ENCODE measurements at regions not wholly inside any gene's neighbourhood (a gene's known extent, or its start where the extent isn't known, plus 50 kb on each side); places are given as distances from the start of the nearest gene placed in this dataset.

GRCh38 chr4:181647396-181648147, 595.6 kb upstream of the TENM3 start:
- peak; percentile 40 for DNase-seq

GRCh38 chr4:181650033-181650825, 593.0 kb upstream of the TENM3 start:
- DNase-seq = no peak

GRCh38 chr4:181656748-181657147, 586.5 kb upstream of the TENM3 start:
- no peak for DNase-seq

- no peak for DNase-seq
These were observed 584.0 kb upstream of the TENM3 start for GRCh38 chr4:181659202-181659601.

DNA sequence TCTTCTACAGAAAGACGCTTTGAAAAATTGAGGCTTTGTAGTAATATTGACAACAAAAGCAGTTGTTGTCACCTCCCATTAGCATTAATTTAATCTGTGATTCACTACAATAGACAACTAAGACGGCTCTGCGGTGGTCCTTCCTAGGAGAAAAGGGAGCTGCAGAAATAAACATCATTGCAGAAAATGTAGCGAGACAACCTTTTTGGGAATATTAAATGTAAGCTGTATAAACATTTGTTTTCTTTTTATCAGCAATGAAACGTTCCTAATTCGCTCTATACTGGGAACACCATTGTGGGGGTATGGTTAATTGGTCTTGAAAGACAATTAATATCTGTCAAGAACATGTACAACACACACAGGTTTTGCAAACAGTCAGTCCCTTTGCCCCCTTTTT, 583.3 kb upstream of the TENM3 start:
- DNase-seq = no peak

DNA sequence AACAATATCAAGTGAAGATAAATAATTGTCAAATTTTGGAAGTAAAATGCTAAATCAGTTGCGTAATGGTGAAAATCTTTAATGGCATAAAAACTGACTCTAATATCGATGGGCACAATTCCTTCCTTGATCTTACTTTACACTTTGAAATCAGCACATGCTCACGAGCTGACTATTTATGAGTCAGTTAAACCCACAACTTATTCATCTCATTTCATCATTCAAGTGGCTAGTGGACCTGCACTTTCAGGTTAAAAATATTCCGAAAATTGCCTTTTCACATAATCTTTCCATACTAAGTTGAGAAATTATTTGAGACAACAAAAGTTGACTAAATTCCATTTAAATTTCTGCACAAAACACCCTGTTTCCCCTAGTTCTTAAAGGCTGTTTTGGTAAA, 582.1 kb upstream of the TENM3 start:
- DNase-seq = no peak

DNA sequence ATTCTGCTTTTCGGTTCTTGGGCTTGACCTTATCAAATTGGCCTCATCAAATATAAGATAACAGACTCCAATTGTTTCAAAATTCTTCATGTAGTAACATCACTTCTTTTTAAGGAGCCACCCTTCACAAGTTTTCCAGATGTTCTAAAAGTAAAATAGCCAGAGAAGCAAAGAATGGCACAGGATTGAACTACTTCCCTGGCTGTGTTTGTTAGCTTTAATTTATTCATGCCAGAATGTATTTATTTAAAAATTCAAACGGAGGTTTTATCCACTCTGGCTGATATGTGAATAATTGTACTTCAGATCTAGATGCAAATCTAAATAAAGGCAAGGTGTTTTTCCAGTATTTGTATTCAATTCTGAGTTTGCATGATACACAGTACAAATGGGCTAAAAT, 581.3 kb upstream of the TENM3 start:
- no peak for DNase-seq

GRCh38 chr4:181662383-181662782, 580.8 kb upstream of the TENM3 start:
- DNase-seq = no peak

DNA sequence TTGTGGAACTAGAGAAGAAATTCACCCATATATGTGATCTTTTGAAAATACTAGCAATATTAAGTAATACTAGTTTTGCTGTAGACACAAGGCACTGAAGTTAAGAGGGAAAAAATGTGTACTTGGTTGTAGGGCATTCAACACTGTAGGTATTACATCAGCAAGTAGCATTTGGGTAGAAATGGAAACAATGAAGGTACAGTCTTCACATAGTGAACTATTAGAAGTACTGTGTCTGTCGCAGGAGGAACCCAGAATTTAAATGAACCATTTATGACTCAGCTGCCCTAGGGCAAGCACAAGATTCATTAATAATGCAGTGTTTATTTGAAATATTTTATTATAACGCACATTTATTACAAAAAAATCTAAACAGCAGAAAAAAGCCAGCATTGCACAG, 572.7 kb upstream of the TENM3 start:
- no peak for DNase-seq

GRCh38 chr4:181671672-181672071, 571.5 kb upstream of the TENM3 start:
- DNase-seq = no peak

GRCh38 chr4:181672751-181673150, 570.5 kb upstream of the TENM3 start:
- DNase-seq = no peak

DNA sequence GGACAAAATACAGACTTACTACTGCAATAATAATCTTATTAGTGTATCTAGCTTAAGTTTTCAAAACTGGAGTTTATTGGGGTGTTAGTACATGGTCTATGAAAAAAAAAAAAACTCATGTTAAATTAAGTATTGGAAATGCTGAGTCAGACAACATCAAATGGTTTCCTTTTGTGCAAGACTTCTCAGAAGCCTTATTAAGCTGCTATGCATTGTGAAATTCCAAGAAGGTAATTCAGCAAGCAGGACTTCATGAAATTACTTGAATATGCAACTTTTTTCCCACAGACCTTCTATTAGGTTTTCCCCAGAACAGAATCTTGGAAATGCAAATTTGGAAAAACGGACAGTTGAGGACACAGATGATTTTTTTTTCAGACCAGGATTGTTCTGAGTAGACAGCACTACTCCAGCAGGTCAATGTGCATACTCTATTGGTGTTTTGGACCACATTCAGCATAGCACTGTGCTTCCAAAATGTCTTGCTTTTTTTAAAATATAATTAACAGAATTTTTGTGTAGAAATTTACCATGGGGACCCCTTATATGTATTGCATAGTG, 568.8 kb upstream of the TENM3 start:
- no peak for DNase-seq

DNA sequence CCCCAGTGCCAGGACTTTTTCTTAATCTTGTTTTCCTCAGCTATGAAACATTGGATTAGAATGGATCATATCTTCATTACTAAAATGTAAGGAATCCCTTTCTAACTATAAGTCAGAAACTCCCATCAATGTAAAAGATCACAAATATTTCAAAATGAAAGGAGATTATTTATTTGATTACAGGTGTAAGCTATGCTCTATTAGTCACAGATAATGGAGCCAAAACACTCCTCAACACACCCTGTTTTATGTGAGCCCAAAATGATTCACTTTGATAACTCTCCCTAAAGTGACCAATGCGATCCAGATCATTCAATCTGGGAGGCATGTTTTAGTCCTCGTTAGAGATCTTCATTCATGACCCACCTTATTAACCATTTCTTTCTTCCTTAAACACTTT, 566.7 kb upstream of the TENM3 start:
- DNase-seq = no peak

DNA sequence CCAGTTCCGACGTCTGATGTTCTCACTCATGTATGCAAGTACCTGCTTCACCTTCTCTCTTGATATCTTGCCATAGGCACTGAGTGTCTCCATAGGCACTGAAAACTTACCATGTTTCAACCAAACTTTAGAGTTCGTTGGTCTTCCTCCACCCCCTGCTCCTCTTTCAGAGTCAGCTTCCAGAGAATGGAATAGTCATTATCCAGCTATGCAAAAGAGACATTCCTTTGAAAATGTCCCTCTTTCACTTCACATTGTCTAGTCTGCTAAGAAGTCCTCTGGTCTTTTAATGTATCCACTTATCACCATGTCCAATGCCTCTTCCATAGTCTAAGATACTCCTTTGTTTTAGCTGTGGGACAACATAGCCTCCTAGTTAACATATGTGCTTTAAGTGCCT, 566.0 kb upstream of the TENM3 start:
- no peak for DNase-seq

GRCh38 chr4:181677621-181678020, 565.6 kb upstream of the TENM3 start:
- no peak for DNase-seq

- no peak for DNase-seq
These were observed 563.4 kb upstream of the TENM3 start for GRCh38 chr4:181679754-181680153.

GRCh38 chr4:181682367-181683047, 560.7 kb upstream of the TENM3 start:
- no peak for DNase-seq

GRCh38 chr4:181684310-181684709, 558.9 kb upstream of the TENM3 start:
- DNase-seq = no peak

- DNase-seq = no peak
These were observed 557.7 kb upstream of the TENM3 start for GRCh38 chr4:181685461-181685860.

DNA sequence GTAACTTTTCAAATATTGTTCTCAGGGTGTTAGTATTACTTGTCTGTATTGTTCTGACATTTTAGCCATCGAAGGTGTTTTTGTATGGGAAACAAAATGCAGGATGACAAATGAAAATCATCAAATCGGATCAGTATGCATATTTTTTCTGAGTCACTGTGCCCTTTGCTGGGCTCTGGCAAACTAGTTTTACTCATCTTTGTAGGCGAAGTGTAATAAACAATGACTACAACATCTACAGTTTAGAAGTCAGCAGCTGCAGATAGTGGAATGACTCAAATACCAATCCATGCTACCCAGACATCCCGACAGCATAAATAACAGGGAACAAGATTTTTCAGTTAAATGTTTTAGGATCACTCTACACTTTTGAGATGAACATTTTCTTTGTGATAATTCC, 557.3 kb upstream of the TENM3 start:
- no peak for DNase-seq

- no peak for DNase-seq
These were observed 556.1 kb upstream of the TENM3 start for GRCh38 chr4:181687116-181687515.

DNA sequence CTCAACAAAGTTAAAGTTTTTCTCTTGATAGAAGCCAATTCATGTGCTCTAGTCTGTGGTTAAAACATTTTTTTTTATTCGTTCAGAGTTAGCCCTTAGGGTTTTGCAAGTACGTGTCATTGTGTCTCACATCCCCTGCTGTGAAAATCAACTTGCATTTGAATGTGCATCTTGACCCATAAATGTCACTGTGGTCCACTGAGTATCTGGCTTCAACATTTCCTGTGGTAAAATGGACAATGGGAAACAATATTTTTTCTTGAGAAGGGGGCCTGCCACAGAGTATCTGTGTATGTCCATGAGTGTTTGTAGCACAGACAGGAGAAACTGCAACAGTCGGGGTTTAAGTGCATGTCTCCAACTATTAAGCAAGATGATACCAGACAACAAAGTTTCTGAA, 554.8 kb upstream of the TENM3 start:
- no peak for DNase-seq

DNA sequence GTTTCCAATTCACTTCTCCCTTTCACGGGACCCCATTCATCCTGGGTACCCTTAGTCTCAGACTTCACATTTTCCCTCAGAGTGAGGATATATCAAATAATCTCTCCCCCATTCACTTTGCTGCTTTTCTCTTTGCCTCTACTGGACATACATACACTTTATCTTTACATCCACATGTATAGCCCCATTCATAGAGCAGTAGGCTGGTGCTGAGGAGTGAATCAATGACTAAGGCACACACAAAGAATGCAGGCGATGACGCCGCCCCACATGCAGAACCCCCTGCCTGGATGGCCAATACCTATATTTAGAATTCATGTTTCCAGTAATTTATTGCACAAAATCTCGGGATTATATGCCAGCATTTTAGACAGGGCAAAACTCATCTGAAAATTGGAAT, 554.3 kb upstream of the TENM3 start:
- no peak for DNase-seq

GRCh38 chr4:181690498-181690897, 552.7 kb upstream of the TENM3 start:
- no peak for DNase-seq

All from left hindlimb (tissue), 1 donor.